ENCODE measurements at regions not wholly inside any gene's neighbourhood (a gene's known extent, or its start where the extent isn't known, plus 50 kb on each side); places are given as distances from the start of the nearest gene placed in this dataset.

DNA sequence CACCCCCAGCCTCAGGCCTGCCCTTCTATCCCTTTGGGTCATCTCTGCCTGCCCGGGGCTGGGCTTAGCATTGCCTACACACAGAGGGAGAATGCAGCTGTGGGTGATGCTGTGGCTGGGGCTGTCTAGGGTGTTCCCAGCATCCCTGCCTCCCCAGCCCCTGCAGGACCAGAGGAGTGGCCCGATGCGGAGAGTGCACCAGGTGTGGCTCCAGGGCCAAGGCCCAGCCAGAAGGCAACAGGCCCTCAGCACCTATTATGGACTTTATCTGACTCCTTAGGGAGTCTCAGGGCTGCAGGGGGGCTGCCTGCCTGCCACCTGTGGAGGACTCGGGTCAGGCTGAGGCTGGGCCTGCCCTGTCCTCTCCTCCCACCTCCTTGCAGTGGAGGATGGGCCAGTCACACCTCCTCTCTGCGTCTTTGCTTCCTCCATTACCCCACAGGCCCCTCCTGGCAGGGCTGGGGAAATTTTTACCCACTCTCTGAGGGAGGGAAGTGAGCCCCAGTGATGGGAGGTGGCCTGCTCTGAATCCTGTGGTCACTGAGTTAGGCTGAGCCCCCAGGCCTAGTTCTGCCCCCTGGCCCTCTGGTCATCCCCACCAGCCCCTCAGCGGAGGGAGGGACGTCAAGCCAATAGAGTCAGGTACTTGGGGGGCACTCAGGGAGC is 92.9 kb upstream of the PCBD1 start:
- TF ChIP-seq CTCF (IDR thresholded peaks at IDR 0.05), result no peak
- TF ChIP-seq EZH2phosphoT487 (IDR thresholded peaks at IDR 0.05), result no peak

Data from neural progenitor cell (in vitro differentiated cells).